Suprapubic skin (tissue), 4 donors: ENCODE measurements at regions not wholly inside any gene's neighbourhood (a gene's known extent, or its start where the extent isn't known, plus 50 kb on each side); places are given as distances from the start of the nearest gene placed in this dataset.

ENCODE experiments used
- DNase-seq, 2 donors: peaks; one replicate each; pipeline ENCODE4 v3.0.0-alpha.2; 2019; ENCODE audit warnings: low spot score in 2 of 2
- H3K27ac ChIP-seq: fragments of 200-600 bp; sonication (generic); one replicate; pipeline ENCODE4 v1.5.1; 2019
- H3K27me3 ChIP-seq: fragments of 200-600 bp; sonication (generic); one replicate; pipeline ENCODE4 v1.5.1; 2019
- H3K36me3 ChIP-seq: fragments of 200-600 bp; sonication (generic); one replicate; pipeline ENCODE4 v1.5.1; 2019
- H3K4me1 ChIP-seq: fragments of 200-600 bp; sonication (generic); one replicate; pipeline ENCODE4 v1.5.1; 2019
- H3K4me3 ChIP-seq: fragments of 200-600 bp; sonication (generic); one replicate; pipeline ENCODE4 v1.5.1; 2019; ENCODE audit warnings: mild to moderate bottlenecking
- H3K9me3 ChIP-seq: fragments of 200-600 bp; sonication (generic); one replicate; pipeline ENCODE4 v1.5.1; 2019
- EP300 ChIP-seq: sonication (generic); formaldehyde crosslinking; IDR thresholded peaks from one replicate; pipeline ENCODE4 v1.6.1; 2017; ENCODE audit warnings: antibody characterized with exemption
- POLR2A ChIP-seq, 2 donors: fragments of 450-650 bp; IDR thresholded peaks; one replicate each; pipeline ENCODE4 v1.6.1; 2017; ENCODE audit warnings: antibody characterized with exemption in 2 of 2, mild to moderate bottlenecking in 2 of 2, moderate library complexity in 2 of 2
- POLR2AphosphoS5 ChIP-seq, 3 donors: sonication (generic); formaldehyde crosslinking; IDR thresholded peaks; one replicate each; pipeline ENCODE4 v1.6.1; 2017; ENCODE audit warnings: antibody characterized with exemption in 3 of 3
- WGBS: methylation state at CpG from one replicate; pipeline ENCODE4 v1.1.5; 2018; 5-methylcytosine and 5-hydroxymethylcytosine counted together
- TF ChIP-seq, protein P1 (sequence below), 2 donors: fragments of 200-600 bp in 1 of 2; fragments of 450-650 bp in 1 of 2; sonication (generic) in 1 of 2; IDR thresholded peaks; one replicate each; pipeline ENCODE4 v1.5.1; 2016 to 2019; ENCODE audit warnings: antibody characterized with exemption in 2 of 2, mild to moderate bottlenecking in 1 of 2, moderate library complexity in 1 of 2

DNA sequence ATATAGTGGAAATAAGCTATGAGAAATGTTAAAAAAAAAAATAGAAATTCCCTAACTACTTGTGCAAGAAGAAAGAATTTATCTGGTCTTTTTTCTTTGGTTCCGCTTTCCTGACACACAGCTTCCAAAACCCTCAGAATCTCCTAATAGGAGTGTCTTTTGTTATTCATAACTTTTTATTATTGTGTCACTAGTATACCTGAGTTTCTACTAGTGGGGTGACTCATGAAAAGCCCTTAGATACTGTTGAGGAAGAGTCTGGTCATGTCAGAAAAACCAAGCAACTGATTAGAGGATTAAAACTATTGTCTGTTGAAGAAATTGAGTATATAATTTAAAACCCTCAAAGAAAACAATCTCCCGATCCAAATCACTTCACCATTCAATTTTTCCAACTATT is 152.8 kb upstream of the IFNE start:
- WGBS: 62% methylated on average over 2 of the region's 2 CpGs
- TF ChIP-seq POLR2AphosphoS5 (IDR thresholded peaks at IDR 0.05) (no peak), EP300 (no peak), POLR2A (IDR thresholded peaks at IDR 0.05) (no peak)
- TF ChIP-seq, protein P1, sequence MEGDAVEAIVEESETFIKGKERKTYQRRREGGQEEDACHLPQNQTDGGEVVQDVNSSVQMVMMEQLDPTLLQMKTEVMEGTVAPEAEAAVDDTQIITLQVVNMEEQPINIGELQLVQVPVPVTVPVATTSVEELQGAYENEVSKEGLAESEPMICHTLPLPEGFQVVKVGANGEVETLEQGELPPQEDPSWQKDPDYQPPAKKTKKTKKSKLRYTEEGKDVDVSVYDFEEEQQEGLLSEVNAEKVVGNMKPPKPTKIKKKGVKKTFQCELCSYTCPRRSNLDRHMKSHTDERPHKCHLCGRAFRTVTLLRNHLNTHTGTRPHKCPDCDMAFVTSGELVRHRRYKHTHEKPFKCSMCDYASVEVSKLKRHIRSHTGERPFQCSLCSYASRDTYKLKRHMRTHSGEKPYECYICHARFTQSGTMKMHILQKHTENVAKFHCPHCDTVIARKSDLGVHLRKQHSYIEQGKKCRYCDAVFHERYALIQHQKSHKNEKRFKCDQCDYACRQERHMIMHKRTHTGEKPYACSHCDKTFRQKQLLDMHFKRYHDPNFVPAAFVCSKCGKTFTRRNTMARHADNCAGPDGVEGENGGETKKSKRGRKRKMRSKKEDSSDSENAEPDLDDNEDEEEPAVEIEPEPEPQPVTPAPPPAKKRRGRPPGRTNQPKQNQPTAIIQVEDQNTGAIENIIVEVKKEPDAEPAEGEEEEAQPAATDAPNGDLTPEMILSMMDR (IDR thresholded peaks at IDR 0.05): no peak
- DNase-seq: no peak
- Histone ChIP-seq H3K4me1 (no peaks in the 10 kb centered on the region), H3K4me3 (no peak overlapping the region), H3K27ac (no peak overlapping the region), H3K36me3 (no peaks in the 10 kb centered on the region), H3K27me3 (no peaks in the 10 kb centered on the region), H3K9me3 (no peaks in the 10 kb centered on the region)

GRCh38 chr9:21638104-21638503 is 156.0 kb upstream of the IFNE start:
- H3K4me1 ChIP-seq: no peaks in the 10 kb centered on the region
- H3K9me3 ChIP-seq: no peaks in the 10 kb centered on the region
- H3K4me3 ChIP-seq: no peak overlapping the region
- 87% methylated on average over 12 of the region's 16 CpGs for WGBS
- no peaks in the 10 kb centered on the region for H3K27me3 ChIP-seq
- TF ChIP-seq POLR2A (IDR thresholded peaks at IDR 0.05) (no peak), EP300 (no peak), POLR2AphosphoS5 (IDR thresholded peaks at IDR 0.05) (no peak)
- TF ChIP-seq, protein P1 (IDR thresholded peaks at IDR 0.05): no peak
- no peaks in the 10 kb centered on the region for H3K36me3 ChIP-seq
- no peak for DNase-seq
- H3K27ac ChIP-seq: no peak overlapping the region

DNA sequence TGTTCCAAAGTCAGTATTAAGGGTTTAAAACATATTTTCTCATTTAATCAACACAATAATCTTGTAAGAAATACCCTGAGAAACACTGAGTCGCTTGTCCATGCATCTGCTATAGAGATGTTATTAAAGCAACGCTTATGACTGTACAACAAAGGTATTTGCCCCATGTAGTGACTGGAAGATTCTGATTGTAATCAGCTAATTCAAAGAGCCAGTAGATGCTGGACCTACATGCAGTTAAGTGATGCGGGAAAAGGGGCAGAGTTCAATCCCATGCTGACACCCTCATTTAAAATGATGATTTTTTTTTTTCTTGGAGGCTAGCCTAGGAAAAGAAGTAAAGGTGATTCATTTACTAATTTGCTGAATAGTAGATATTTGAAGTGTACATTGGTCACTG is 149.3 kb upstream of the MTAP start:
- WGBS: 80% methylated on average over 3 of the region's 3 CpGs
- Histone ChIP-seq H3K36me3 (no peaks in the 10 kb centered on the region), H3K4me1 (no peaks in the 10 kb centered on the region), H3K27me3 (peaks cover 3% of the 10 kb centered on the region), H3K9me3 (no peaks in the 10 kb centered on the region), H3K4me3 (no peak overlapping the region), H3K27ac (no peak overlapping the region)
- no peak for DNase-seq
- no peak for TF ChIP-seq EP300

- TF ChIP-seq, protein P1 (IDR thresholded peaks at IDR 0.05): no peak
- TF ChIP-seq EP300 (no peak), POLR2AphosphoS5 (IDR thresholded peaks at IDR 0.05) (no peak), POLR2A (IDR thresholded peaks at IDR 0.05) (no peak)
- Histone ChIP-seq H3K36me3 (no peaks in the 10 kb centered on the region), H3K4me3 (no peak overlapping the region), H3K4me1 (no peaks in the 10 kb centered on the region), H3K27ac (no peak overlapping the region), H3K27me3 (peaks cover 3% of the 10 kb centered on the region), H3K9me3 (no peaks in the 10 kb centered on the region)
- no peak for DNase-seq
- WGBS: 80% methylated on average over 1 of the region's 1 CpG
These were observed 148.8 kb upstream of the MTAP start for GRCh38 chr9:21653589-21653988.

DNA sequence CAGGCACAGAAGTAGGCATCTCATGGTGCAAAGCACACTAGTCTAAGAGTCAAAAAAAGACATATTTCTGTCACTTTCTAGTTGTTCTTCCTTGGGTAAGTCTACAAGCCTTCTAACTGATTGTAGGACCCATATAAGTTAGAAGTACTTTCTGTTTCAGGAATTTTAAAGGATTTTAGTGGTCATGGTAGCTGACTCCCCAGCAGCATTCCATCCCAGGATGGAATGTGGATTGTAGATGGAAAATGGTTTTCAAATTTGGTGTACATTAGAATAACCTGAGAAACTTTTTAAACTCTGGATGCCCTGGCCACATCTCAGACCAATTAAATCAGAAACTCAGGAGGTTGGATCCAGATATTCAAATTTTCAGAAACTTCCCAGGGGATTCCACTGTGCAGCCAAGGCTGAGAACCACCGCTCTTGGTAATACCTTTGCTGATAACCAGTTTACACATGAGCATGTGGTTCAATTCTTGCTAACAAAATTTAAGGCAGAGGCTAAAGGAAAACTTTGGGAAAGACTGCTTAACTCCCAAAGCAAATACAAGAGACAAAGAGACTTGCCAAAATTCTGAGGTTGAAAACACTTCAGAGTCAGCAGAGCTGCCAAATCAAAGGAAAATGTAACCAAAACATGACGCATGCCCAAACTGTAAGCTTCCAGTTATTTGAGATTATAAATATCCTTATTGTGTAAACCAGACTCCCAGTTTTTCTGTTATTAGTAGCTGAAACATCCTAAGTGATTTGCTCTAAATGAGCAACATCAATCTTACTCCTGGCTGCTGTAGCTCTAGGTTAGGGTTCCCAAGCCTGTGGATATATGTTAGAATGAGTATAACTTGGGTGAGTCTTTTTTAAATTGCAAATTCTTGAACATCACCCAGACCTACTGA is 145.4 kb upstream of the MTAP start:
- H3K27me3 ChIP-seq: no peaks in the 10 kb centered on the region
- TF ChIP-seq POLR2A (IDR thresholded peaks at IDR 0.05) (no peak), EP300 (no peak), POLR2AphosphoS5 (IDR thresholded peaks at IDR 0.05) (no peak)
- TF ChIP-seq, protein P1 (IDR thresholded peaks at IDR 0.05): no peak
- no peaks in the 10 kb centered on the region for H3K36me3 ChIP-seq
- H3K27ac ChIP-seq: no peak overlapping the region
- H3K4me3 ChIP-seq: no peak overlapping the region
- no peak for DNase-seq
- no peaks in the 10 kb centered on the region for H3K4me1 ChIP-seq
- no peaks in the 10 kb centered on the region for H3K9me3 ChIP-seq
- 55% methylated on average over 2 of the region's 2 CpGs for WGBS
